Limb (tissue), 2 donors: ENCODE measurements at regions not wholly inside any gene's neighbourhood (a gene's known extent, or its start where the extent isn't known, plus 50 kb on each side); places are given as distances from the start of the nearest gene placed in this dataset.
"Not testable (repeated sequence)": the region's sequence is repeated elsewhere in the genome, so short reads cannot be mapped to it uniquely, and the experiment has no call there.

Source experiments
- DNase-seq, 2 donors: peaks; one replicate each; pipeline ENCODE4 v3.0.0-alpha.2; 2016; ENCODE audit errors: extremely low spot score in 2 of 2

DNA sequence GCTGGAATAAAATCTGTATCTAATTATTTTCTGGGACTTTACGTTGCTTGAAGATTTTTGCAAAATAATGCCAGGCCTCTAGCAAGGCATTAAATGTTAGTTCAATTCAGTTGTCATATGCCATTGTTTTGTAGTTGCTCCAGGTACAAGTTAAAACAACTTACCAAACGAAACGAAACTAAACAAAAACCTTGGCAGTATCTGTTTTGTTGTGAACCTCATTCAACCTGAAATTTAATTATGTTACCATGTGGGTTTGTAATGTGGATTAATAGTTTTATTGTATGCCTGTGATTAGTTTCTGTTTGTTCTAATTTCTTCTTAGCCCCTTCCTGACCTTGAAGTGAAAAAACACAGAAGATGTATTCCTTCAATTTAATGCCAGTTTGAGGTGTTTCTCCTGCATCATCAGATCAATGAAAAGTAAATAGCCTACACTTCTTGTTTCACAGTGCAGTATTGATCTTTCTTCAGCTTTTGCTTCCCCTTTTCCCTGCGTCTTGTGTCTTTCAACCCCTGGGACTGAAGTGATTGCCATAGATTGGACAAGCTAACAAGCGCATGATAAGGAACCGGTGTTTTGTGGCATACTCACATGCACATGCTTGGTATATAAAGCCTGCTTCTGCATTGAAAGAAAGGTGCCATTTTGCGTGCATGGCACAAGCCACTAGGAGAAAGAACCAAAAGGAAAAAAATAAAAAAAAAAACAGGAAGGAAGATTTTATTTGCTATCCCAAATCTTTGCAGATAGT lies 699.0 kb upstream of the ARRDC3 start:
- DNase-seq, result no peak

- DNase-seq, result no peak
Observed at GRCh38 chr5:92070786-92071185, 687.7 kb upstream of the ARRDC3 start.

DNA sequence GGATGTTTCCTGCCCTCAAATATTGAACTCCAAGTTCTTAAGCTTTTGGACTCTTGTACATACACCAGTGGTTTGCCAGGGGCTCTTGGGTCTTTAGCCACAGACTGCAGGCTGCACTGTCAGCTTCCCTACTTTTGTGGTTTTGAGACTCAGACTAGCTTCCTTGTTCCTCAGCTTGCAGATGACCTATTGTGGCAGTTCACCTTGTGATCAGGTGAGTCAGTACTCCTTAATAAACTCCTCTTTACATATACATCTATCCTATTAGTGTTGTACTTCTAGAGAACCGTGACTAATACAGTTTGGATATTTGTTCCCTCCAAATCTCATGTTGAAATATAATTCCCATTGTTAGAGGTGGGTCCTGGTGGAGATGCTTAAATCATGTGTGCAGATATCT lies 681.9 kb upstream of the ARRDC3 start:
- no peak for DNase-seq

- no peak for DNase-seq
Observed at GRCh38 chr5:92051741-92052140, 668.6 kb upstream of the ARRDC3 start.

DNA sequence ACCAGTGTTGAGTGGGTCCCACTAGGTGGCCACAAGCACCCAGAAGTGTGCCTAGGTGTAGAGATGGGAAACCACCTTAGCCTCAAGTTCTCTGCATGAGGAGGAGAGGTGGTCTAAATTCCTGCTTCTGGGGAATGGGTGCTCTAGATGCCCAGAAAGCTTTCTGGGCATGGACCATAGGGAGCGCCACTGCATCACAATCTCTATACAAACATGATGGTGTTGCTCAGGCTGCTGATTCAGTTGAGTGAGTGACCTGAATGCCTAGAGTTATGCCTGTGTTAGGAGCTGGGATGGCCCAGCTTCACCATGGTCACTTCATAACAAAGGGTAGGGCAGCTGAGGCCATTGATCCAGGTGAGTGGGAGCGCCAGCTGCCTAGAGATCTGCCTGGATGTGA lies 667.9 kb upstream of the ARRDC3 start:
- no peak for DNase-seq

- DNase-seq, result no peak
Observed at GRCh38 chr5:92041911-92042660, 659.0 kb upstream of the ARRDC3 start.

- DNase-seq, result no peak
Observed at GRCh38 chr5:92041206-92041605, 658.1 kb upstream of the ARRDC3 start.

DNA sequence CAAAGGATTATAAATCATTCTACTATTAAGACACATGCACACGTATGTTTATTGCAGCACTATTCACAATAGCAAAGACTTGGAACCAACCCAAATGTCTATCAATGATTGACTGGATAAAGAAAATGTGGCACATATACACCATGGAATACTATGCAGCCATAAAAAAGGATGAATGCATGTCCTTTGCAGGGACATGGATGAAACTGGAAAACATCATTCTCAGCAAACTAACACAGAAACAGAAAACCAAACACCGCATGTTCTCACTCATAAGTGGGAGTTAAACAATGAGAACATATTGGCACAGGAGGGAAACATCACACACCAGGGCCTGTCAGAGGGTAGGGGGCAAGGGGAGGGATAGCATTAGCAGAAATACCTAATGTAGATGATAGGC lies 646.7 kb upstream of the ARRDC3 start:
- not testable (repeated sequence) for DNase-seq

DNA sequence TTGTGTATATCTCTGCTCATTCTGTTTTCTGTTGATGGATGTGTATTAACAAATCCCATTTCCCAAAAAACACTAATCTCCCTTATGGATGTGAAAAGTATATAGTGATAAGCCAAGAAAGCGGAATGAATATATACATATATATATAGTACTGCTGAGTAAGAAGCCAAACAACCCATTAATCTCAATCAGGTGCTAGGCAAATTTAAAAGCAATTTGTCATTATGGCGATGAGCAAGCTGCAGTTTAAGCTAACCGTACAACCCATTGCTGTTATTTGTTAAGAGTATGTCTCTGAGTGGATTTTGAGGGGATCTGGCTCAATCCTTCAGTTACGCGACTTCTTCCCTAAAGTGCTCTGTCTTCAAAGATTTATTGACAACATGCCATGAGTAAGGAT lies 640.4 kb upstream of the ARRDC3 start:
- no peak for DNase-seq

DNA sequence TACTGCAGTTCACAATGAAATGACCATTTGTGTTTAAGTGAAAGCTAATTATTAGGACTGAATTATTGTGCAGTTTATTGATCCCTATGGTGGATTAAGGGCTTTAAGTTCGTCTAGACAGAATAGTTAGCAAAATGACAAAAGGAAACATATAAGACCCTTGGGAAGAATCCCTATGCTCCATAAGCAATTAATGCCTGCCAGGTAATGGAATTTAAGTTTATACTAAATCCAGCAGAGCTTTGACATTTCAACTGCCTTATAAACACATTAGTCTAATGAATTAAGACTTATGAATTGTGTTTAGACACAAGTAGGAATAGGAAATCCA lies 640.0 kb upstream of the ARRDC3 start:
- no peak for DNase-seq

DNA sequence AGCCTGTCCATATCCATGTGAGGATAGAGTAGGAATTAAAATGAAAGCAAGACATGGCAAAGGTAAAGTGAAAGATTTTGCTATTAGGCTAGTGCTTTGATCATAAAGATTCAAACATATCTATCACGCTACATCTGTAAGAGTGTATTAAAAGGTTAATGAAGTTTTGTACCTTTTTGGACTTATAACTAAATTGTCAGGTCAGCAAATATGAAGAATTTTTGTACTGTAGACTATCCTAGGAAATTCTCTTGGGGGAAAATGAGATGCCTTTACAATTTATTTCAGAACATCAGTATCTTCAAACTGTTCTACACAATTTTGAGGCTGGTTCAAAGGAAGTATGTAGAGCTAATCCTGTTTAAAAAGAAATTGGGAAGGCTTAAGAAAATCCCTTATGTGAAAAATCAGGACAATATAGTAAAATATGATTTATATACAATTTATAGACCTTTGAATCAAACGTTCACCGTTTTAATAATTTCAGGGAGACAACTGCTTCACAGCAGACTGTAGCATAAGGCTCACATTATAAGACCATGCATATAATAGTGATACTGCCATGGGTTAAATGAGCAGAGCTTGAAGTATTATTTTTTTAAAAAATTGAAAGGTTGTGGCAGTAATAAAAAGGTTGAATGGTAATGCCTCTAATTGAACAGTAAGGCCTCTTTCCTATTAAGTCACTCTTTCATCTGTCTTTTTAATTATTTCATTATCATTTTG lies 639.5 kb upstream of the ARRDC3 start:
- DNase-seq, result no peak

DNA sequence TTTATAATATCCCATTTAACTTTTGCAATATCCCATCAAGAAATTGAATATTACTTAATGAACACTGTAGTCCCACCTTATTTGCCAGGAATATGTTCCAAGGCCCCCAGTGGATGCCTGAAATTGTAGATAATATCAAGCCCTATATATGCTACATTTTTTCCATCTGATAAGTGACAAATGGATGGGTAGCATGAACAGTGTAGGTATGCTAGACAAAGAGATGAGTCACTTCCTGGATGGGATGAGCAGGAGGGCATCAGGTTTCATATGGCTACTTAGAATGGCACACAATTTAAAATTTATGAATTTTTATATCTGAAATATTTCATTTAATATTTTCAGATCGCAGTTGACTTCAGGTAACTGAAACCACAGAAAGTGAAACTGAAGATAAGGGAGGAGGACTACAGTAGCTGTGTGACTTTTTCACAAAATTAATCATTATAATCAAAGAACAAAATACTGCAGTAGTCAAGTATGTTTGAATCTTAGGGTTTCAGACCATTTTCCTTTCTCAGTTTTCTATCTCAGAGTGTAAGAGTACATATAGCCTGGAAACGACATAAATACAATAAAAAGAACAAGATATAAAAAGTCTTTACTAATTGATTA lies 636.4 kb upstream of the ARRDC3 start:
- no peak for DNase-seq

DNA sequence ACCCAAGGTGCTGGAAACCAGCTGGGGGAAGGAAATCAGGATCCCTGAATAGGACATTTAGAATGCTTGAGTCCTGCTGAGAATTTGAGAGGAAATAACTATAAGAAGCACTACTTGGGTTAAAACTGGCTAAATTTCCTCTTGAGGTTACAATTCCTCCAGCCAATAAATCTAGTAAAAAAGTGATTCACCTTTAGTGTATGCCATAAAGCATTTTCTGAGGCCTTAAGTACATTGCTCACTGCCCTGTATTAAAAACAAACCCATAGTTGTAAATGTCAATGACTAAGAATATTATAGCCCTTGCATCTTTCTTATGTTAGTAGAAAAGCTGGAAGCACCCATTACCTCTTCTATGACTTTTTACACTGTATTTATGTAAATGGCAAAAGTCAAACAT lies 634.7 kb upstream of the ARRDC3 start:
- no peak for DNase-seq

GRCh38 chr5:92011845-92012244 lies 628.7 kb upstream of the ARRDC3 start:
- DNase-seq, result not testable (repeated sequence)

DNA sequence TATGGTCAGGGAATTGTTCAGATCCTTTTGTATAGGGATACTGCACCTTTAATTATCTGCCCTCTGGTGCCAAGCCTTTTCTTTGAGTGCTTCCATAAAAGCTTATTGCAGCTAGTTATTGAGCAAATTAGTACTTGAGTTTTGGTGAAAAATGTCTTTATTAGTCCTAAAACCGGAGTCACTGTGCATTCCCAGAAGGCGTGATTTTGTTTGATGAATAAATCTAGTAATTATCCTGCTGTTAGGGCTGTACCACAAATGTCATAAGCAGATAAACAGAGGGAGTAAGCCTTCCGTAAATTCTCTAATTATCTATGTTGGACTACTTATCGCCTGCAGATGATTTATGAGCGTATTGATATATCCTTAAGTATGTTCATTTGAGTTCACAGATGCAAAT lies 620.7 kb upstream of the ARRDC3 start:
- DNase-seq, result no peak

DNA sequence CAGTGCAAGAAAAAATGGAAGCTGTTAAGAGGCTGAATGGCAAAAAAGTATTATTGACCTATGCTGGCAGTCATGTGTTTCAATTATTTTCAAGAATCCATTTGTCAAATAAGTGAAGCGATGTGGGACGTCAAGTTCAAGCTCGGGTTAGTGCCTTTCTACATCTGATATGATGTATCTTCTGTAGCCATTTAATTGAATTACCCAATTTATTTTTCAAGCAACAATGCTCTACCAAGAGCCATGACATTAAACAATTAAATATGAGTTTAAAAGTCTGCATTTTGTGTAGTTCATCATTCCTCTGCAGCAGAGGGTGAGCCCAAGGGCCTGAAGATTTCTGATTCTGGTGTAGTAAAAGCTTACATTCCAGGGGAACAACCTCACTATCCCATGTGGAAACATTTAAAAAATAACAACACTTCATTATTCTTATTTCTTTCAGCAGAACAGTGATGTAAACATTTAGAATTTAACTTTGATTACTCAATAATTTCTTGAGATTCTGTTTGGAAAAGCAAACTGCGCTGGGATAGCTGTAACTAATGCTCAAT lies 619.7 kb upstream of the ARRDC3 start:
- DNase-seq, result no peak

DNA sequence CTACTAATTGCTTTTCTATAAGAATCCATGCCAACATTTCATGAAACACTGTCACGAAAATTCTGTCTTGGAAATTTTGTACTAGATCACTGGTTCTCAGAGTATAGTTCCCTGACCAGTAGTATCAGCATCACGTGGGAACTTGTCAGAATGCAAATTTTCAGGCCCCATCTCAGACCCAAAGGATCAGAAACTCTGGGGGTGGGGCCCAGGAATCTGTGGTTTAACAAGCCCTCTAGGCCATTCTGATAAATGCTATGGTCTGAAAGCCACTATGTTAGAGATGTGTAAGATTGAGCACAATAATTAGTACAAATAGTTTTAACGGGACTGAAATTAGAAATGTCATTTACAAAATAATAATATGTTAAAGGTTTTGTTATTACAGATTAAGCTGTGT lies 615.7 kb upstream of the ARRDC3 start:
- no peak for DNase-seq

DNA sequence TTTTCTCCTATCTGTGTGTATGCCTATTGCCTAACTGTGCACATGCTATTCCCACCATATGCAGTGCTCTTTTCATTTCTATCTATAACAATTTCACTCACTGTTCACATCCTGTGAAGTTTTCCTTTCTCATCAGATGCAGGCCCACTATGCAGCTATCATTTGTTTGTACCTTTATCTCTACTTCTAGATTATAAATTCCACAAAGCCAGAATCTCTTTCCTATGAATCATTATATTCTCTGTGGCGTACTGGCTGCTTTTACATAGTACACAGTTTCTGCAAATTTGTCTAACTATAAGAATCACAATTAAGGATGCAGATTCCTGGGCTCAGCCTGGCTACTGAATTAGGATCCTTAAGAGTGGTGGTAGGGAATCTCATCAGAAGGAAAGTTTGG lies 600.8 kb upstream of the ARRDC3 start:
- DNase-seq, result no peak

DNA sequence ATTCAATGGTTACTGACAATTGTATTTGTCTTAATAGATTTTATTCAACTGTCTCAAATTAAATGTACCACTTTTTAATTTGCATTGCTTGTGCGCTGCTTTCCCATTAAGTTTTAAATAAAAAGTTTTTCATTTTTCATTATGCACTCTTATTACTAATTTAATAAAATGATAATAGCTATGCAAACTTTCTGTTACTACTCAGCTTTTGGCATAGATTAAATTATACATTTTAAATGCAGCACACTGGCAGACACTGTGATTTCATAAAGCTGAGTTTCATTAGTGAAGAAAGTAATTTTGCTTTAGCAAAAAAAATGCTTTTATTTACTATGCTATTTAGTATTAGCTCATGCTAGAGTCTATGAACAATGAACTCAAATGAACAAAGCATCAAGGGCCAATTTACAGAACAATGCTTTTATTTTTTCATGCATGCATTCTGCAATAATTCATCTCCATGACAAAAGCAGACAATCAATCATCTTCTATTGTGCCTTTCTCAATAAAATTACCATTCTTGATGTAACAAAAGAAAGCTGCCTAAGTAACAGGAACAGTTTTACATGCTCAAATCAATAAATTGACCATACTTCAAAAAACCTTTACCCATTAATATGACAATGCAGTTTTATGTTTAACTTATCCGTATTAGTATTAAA lies 595.2 kb upstream of the ARRDC3 start:
- no peak for DNase-seq

DNA sequence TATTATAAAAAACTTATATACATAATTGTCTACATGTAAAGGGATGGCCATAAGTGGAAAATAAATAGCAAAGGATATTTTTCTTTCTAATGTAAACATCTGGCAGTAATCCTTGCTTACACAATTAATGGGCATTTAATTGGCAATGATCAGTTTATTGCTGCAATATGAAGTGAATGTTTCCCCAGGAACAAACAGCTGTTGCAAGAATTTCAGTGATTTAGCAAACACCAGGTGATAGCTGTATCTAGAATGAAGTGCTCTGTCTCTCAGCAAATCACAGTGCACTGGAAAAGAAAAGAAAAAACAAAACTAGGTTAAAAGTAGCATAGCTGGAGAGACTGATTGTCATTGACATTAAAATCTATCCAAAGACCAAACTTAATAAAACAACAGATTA lies 594.5 kb upstream of the ARRDC3 start:
- no peak for DNase-seq

DNA sequence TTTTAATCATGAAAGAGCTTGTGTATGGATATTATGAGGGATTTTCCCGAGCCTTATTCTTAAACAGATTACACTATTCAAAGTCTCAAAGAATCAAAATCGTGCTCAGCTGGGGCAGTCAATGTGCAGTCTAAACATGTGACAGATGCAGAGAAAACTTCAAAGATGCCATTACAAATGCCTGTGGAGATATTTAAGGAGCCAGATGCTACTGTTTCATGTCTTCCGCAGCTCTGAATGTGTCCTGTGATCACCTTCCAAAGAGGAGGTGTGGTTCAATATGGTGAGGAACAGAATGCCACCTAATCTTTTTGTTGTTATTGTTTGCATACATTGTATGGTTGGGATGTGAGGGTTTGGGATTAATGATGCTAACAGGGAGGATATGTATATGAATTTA lies 593.3 kb upstream of the ARRDC3 start:
- DNase-seq, result no peak
